OCI-LY3 (cell line): ENCODE measurements at regions not wholly inside any gene's neighbourhood (a gene's known extent, or its start where the extent isn't known, plus 50 kb on each side); places are given as distances from the start of the nearest gene placed in this dataset.

Experiments used
- EZH2phosphoT487 ChIP-seq: fragments of 200-600 bp; shearing (Covaris generic); IDR thresholded peaks from 2 replicates; pipeline ENCODE4 v1.6.1; 2018; ENCODE audit warnings: antibody characterized with exemption, mixed run types, low read depth
- TF ChIP-seq, protein P1 (sequence below): fragments of 200-600, 300-600 bp; sonication (generic); IDR thresholded peaks from 2 replicates; pipeline ENCODE4 v1.5.1; 2014; ENCODE audit warnings: antibody characterized with exemption, low read length, low read depth

DNA sequence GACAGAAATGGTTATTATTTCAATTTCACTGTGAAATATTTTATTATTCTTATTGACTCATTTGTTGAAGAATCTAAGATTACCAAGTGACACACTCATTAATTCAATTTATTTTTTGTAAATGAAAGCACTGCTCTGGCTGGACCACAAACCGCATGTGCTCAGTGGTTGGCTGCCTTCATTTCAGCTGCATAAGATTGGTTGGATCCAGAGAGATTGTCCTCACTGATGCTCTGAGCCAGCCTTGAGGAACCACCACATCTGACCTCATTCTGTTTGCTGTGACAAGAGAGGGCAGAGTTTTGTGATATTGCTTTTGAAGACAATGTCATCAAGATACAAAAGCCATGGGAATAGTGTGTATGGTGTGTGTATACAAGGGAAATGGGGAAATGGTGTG, 192.1 kb downstream of the CYRIA start:
- TF ChIP-seq, protein P1, sequence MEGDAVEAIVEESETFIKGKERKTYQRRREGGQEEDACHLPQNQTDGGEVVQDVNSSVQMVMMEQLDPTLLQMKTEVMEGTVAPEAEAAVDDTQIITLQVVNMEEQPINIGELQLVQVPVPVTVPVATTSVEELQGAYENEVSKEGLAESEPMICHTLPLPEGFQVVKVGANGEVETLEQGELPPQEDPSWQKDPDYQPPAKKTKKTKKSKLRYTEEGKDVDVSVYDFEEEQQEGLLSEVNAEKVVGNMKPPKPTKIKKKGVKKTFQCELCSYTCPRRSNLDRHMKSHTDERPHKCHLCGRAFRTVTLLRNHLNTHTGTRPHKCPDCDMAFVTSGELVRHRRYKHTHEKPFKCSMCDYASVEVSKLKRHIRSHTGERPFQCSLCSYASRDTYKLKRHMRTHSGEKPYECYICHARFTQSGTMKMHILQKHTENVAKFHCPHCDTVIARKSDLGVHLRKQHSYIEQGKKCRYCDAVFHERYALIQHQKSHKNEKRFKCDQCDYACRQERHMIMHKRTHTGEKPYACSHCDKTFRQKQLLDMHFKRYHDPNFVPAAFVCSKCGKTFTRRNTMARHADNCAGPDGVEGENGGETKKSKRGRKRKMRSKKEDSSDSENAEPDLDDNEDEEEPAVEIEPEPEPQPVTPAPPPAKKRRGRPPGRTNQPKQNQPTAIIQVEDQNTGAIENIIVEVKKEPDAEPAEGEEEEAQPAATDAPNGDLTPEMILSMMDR: no peak
- no peak for TF ChIP-seq EZH2phosphoT487
